ENCODE measurements at regions not wholly inside any gene's neighbourhood (a gene's known extent, or its start where the extent isn't known, plus 50 kb on each side); places are given as distances from the start of the nearest gene placed in this dataset.

GRCh38 chr14:104274806-104275205 lies 136.4 kb downstream of the KIF26A start:
- DNase-seq (ENCODE audit: low read depth, low spot score), result no peak

GRCh38 chr14:104277416-104278213 lies 139.2 kb downstream of the KIF26A start:
- DNase-seq (ENCODE audit: low read depth, low spot score), result no peak

- no peak for DNase-seq (ENCODE audit: low read depth, low spot score)
These were observed 139.8 kb downstream of the KIF26A start for GRCh38 chr14:104278214-104278534.

DNA sequence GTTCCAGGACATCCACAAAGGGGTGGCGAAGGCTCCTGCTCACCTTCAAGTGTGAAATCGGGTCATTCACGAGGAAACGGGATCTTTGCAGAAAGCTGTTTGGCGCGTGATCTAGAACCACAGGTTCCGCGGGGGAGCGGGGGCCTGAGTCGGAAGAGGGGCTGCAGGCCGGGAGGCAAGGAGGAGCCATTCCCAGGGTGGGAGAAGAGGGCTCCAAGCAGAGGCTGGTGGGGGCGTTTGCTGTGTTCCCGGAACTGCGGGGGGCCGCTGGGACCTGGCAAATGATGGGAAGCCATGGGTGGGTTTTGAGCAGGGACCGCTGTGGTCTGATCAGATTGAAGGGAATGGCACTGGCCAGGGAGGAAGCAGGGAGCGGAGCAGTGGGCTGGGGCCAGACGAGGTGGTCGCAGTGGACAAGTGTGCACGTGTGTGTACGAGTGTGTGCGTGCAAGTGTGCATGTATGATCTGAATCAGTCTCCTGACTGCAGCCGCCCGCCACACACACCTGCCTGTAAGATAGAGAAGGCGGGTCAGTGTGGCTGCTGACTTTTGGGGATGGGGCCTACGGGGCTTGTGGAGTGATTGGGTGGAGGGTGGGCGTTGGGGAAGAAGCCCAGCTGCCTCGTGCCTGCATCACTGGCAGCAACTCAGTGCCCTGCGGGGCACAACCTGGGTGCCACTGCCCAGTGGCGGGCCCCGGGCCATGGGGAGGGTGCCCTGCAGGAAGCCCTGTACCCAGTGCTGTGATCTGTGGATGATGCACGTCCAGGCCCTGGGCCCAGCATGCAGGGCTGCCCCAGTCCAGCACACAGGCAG lies 141.9 kb downstream of the KIF26A start:
- no peak for DNase-seq (ENCODE audit: low read depth, low spot score)

DNA sequence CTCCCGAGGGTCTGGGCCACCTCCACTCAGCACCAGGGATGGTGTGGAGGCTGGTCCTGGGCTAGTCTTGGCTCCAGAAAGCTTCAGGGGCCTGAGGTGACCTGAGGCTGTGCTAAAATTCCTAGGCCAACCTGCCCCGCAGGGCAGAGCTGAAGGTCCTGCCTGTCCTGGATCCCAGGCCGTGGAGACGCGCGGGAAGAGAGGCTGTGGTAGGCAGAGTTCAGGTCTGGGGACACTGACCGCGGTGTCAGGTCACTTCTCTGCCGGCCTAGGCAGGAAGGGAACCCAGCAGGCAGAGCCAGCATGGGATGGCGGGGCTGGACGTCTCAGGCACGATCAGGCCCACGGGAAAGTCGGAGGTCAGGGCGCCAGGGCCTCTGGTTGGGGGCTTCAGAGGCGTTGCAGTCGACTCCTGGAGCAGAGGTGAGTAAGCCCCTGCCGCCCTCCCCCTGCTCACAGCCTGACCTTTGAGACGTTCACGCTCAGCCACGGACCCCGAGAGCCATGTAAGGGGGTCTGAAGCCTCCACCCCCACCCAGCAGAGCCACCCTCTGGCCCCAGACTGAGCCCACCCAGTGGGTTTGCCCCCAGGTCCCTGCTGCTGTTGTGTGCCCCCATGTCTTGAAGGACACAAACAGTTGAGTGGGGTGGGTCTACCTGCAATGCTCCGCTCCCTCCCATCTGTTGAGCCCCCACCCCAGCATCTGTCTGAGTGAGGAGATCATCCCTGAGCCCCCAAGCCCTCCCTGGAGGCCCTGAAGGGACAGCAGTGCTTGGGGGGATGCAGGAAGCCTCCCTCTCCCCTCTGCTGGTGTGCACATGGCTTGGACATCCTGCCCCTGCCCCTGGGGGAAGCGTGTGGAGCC lies 142.7 kb downstream of the KIF26A start:
- DNase-seq (ENCODE audit: low read depth, low spot score), result peak; percentile 55

- no peak for DNase-seq (ENCODE audit: low read depth, low spot score)
These were observed 143.4 kb downstream of the KIF26A start for GRCh38 chr14:104281768-104282301.

DNA sequence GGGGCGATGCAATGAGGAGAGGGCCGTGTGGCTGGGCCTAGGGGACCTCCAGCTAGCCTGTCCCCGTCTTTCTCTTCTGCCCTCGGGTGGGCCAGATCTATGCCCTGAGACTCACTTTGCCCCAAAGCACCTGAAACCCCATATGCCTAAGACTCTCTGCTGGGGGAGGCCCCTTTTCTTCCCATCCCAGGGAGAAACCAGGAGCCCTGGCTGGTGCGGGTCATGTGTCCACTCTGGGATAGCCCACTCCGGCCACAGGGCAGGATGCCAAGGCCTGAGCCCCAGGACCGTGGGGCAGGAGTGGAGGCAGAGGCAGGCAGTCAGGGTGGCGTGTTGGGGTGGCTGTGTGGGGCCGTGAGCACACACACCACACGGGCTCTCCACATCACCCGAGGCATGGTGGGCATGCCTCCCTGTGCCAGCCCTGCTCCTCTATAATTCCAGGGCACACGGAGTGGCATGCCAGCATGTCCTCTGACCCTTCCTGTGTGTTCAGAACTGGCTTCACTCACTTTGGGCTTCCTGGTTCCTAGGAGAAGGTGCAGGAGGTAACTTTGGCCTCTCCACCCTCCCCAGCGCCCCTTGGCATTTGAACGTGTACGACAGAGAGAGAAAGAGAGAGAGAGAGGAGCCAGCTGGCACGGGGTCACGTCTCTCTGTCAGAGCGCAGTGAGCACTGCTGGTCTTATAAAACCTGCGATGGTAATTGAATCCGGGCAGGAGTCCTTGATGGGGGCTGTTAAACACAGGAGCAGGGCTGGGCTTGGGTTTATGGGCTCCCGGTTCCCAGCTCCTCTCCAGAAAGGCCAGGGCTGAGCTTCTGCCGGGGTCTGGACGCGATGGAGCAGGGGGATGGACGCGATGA lies 144.2 kb downstream of the KIF26A start:
- no peak for DNase-seq (ENCODE audit: low read depth, low spot score)

- DNase-seq (ENCODE audit: low read depth, low spot score), result no peak
These were observed 145.1 kb downstream of the KIF26A start for GRCh38 chr14:104283197-104284106.

- no peak for DNase-seq (ENCODE audit: low read depth, low spot score)
These were observed 145.8 kb downstream of the KIF26A start for GRCh38 chr14:104284107-104284592.

DNA sequence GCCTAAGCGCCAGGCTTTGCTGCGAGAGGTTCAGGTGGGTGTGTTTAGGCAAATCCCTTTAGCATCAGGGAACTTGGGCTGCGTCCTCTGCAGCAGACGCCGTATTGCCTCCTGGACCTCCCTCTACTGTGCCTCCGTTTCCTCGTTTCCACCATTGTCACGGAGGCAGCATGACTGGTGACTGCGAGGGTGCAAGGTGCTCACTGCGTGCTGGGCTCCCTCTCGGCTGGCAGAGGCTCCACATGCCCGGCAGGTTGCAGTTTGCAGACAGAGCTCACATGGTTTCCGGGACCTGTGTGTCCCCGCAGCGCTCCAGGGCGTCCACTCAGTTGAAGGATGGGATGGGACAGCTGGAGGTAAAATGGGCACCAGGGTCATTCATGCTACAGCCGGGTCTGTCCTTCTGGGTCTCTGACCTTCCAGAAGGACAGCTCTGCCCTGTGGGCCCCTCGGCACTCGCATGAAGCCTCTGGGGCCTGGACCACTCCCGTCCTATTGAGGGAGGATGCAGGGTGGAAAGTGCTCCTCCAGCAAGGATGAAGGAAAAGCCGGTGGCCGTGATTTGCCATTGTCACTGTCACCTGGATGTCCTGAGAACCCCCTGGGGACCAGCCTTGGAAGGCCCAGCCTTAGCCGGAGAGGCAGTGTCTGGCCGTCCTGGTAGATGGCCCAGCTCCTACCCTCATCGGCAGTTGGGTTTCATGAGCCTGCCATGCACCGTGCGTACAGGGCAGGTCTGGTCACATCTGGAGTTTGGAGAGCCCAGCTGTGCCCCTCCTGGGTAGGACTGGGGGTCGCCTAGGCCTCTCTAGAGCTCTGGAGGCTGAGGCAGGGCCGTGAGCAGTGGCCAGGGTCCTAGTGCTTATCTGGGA lies 146.5 kb downstream of the KIF26A start:
- no peak for DNase-seq (ENCODE audit: low read depth, low spot score)

DNA sequence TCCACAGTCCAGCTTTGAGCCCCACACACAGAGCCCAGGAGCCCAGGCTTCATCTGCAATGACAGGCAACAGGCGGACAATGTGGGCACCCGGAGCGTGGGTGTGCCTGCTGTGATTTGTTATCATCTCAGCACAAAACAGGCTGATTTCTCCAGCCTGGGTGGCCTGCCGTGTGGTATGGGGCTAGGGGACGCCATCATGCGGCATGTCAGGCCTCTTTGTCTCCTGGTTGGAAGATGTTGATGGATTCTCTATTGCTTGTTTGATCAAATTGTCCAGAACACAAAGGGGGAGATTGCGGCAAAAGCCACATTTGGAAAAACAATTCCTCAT lies 147.1 kb downstream of the KIF26A start:
- no peak for DNase-seq (ENCODE audit: low read depth, low spot score)

DNA sequence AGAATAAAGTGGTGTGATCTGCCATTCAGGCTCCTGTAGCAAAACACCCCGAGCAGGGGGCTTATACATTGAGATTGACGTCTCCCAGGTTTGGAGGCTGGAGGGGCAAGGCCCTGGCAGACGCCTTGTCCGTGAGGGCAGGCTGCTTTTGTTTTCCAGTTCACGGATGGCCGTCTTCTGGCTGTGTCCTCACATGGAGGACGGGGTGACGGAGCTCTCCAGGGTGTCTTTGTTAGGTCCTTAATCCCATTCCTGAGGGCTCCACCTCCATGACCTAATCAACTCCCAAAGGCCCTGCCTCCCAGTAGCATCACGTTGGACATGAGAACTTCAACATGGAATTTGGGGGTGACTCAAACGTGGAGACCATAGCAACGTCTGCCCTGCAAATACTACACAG lies 147.7 kb downstream of the KIF26A start:
- no peak for DNase-seq (ENCODE audit: low read depth, low spot score)

DNA sequence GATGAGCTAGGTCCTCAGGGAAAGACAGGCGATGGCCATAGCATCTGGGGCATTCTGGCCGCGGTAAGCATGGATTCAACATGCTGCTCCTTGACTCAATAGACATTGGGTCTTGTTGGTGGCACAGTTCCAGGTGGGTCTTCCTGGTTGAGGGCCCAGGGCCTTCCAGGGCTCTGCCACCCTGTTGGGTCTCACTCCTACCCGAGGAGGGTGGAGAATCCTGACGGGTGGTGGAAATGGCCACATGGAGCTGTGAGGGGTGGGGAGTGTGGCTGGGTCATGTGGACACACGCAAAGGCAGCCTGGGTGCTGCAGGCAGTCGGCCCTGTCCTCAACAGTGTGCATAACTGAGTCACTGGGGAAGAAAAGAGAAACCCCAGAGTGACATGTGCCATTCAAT lies 148.1 kb downstream of the KIF26A start:
- no peak for DNase-seq (ENCODE audit: low read depth, low spot score)

DNA sequence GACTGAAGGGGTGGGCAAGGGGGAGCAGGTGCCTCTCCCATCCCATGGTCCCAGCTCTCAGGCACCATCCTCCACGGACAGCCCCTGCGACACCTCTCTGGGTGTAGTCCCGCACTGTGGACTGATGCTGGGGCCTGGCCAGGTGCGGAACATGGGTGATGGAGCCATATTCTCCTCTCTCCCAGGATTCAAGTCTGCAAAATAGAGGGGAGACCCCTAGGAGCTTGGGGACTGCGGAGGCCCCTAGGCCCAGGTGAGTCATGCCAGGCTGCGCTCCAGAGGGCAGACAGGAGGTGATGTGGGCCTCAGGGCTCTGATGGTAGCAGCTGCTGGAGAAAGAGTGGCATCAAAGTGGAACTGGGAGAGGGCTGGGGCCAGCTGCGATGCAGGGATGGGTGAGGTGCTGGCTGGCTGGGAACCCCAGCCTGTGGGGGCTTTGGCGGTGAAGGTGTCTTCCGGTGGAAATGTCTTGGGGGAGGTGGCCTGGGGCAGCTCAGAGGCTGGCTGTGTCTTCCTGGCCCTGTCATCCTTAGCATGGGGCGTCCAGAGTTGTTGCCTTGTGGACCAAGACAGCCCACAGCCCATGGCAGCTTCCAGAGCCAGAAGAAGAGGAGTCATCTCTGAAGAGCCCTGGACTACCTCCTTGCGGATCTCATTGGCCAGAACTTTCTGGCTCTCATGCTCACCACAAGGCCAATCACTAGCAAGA lies 149.1 kb downstream of the KIF26A start:
- DNase-seq (ENCODE audit: low read depth, low spot score), result no peak

DNA sequence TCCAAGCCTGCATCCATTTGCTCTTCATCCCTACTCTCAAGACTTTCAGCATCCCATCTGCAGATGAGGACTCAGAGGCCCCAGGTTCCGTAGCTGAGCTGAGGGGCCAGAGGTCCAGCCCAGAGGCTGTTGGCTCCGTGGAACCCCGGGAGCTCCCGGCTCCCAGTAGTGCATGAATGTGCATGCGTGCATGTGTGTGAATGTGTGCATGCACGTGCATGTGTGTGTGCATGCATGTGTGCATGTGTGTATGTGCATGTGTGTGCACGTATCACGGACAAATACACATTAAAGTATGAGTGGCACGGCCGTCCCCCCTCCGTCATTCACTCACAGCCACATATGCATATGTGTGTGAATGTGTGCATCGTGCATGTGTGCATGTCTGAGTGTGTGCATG lies 149.9 kb downstream of the KIF26A start:
- DNase-seq (ENCODE audit: low read depth, low spot score), result no peak

GRCh38 chr14:104289507-104289906 lies 151.1 kb downstream of the KIF26A start:
- no peak for DNase-seq (ENCODE audit: low read depth, low spot score)

GRCh38 chr14:104290058-104290667 lies 151.8 kb downstream of the KIF26A start:
- DNase-seq (ENCODE audit: low read depth, low spot score), result peak; percentile 75

- DNase-seq (ENCODE audit: low read depth, low spot score), result no peak
These were observed 152.4 kb downstream of the KIF26A start for GRCh38 chr14:104290756-104291122.

All from ELF-1 (cell line).